GM19467 (cell line): ENCODE measurements at regions not wholly inside any gene's neighbourhood (a gene's known extent, or its start where the extent isn't known, plus 50 kb on each side); places are given as distances from the start of the nearest gene placed in this dataset.

Experiments used
- ATAC-seq: cut with Tn5 transposase; IDR thresholded peaks from one replicate; pipeline ENCODE4 v1.9.1; 2021; ENCODE audit warnings: mild to moderate bottlenecking, moderate library complexity; ENCODE audit not compliant: unreplicated experiment

- ATAC-seq: no peak
Measured at GRCh38 chr3:110375751-110376518, 695.7 kb upstream of the NECTIN3 start.

- ATAC-seq: no peak
Measured at GRCh38 chr3:110378481-110378880, 693.1 kb upstream of the NECTIN3 start.

GRCh38 chr3:110381992-110382391, 689.6 kb upstream of the NECTIN3 start:
- no peak for ATAC-seq

GRCh38 chr3:110383356-110383755, 688.3 kb upstream of the NECTIN3 start:
- no peak for ATAC-seq

GRCh38 chr3:110384601-110385000, 687.0 kb upstream of the NECTIN3 start:
- ATAC-seq: no peak

- no peak for ATAC-seq
Measured at GRCh38 chr3:110389005-110389404, 682.6 kb upstream of the NECTIN3 start.

GRCh38 chr3:110390372-110390771, 681.2 kb upstream of the NECTIN3 start:
- no peak for ATAC-seq

- ATAC-seq: no peak
Measured at GRCh38 chr3:110391042-110391441, 680.6 kb upstream of the NECTIN3 start.

- ATAC-seq: no peak
Measured at GRCh38 chr3:110391640-110392395, 679.8 kb upstream of the NECTIN3 start.

- ATAC-seq: no peak
Measured at GRCh38 chr3:110393941-110394340, 677.7 kb upstream of the NECTIN3 start.

GRCh38 chr3:110397115-110397514, 674.5 kb upstream of the NECTIN3 start:
- no peak for ATAC-seq

GRCh38 chr3:110400315-110400714, 671.3 kb upstream of the NECTIN3 start:
- ATAC-seq: no peak

GRCh38 chr3:110405830-110406585, 665.6 kb upstream of the NECTIN3 start:
- no peak for ATAC-seq

GRCh38 chr3:110413266-110413665, 658.4 kb upstream of the NECTIN3 start:
- ATAC-seq: no peak

- ATAC-seq: no peak
Measured at GRCh38 chr3:110413807-110414748, 657.5 kb upstream of the NECTIN3 start.

- no peak for ATAC-seq
Measured at GRCh38 chr3:110414855-110415254, 656.8 kb upstream of the NECTIN3 start.

- ATAC-seq: no peak
Measured at GRCh38 chr3:110419096-110419495, 652.5 kb upstream of the NECTIN3 start.

GRCh38 chr3:110419601-110420000, 652.0 kb upstream of the NECTIN3 start:
- ATAC-seq: no peak

GRCh38 chr3:110420158-110420641, 651.4 kb upstream of the NECTIN3 start:
- ATAC-seq: no peak

GRCh38 chr3:110423276-110423675, 648.3 kb upstream of the NECTIN3 start:
- ATAC-seq: no peak
